HG02884 (cell line): ENCODE measurements at regions not wholly inside any gene's neighbourhood (a gene's known extent, or its start where the extent isn't known, plus 50 kb on each side); places are given as distances from the start of the nearest gene placed in this dataset.

Experiments used
- ATAC-seq: cut with Tn5 transposase; IDR thresholded peaks from one replicate; pipeline ENCODE4 v1.9.1; 2021; ENCODE audit warnings: mild to moderate bottlenecking, moderate library complexity; ENCODE audit not compliant: unreplicated experiment

DNA sequence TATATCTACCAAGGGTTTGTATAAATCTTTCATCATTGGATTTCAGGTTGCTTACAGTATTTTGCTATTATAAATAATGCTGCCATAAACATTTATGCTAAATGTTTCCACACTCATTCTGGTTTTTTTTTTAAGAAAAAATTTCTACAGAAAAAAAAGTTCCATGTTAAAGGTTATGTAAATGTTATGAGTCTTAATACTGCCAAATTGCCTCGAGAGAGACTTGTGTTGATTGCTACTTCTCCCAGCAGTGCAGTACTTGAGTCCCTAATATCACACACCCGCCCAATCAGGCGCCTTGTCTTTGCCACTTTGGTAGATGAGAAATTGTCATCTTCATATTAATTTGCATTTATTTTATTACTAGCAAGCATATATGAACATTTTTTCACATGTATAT lies 96.7 kb upstream of the TMEM26 start:
- no peak for ATAC-seq

DNA sequence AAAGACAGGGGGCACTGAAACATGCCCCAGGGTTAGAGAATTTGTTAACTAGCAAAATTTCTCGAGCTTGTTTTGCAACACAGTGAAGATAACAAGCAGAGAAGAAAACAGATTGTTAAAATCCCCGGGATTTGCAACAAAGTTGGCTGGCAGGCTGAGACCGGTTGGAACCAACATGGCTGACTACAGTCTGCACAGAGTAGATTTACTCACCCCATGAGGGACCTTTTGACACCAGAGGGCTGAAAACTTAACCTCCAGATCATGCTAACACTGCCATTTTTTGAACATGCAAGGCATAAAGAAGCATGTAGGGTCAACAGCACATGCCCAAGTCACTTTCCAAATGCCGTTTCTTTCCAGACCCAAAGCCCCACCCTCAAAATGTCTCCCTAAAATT lies 95.2 kb upstream of the TMEM26 start:
- no peak for ATAC-seq

DNA sequence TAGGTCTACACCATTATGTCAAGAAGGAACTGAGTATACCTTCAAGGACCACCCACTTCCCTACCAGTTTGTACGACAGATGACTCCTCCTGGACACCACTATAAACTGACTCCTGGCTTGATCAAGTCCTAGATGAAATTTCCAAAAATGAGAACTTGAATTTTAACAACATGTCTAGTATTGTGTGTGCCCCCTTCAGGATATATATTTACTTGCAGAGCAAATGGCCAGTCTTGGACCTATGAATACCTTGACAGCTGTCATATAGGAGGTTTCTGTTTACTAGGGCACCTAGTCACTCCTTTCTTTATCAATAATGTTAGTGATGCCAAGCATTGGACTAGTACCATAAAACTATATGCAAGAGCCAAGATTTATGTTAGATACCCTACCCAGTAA lies 94.1 kb upstream of the TMEM26 start:
- no peak for ATAC-seq

GRCh38 chr10:61545170-61545569 lies 92.0 kb upstream of the TMEM26 start:
- ATAC-seq = no peak

DNA sequence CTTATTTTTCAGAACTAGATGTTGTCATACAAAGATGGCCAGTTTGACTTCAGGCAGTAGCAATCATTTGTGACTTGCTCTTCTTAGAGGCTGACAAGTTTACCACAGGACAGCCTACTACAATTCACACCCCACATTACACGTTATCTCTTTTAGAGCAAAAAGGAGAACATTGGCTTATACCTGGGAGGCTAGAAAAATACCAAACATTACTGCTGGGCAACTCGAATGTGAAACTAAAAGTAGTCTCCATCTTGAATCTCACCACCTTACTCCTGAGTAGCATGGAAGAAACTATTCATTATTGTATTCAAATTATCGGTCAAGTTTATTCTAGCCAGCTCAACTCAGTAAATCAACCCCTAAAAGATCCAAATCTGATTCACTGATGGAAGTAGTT lies 90.7 kb upstream of the TMEM26 start:
- no peak for ATAC-seq

GRCh38 chr10:61542596-61542995 lies 89.4 kb upstream of the TMEM26 start:
- ATAC-seq = no peak

DNA sequence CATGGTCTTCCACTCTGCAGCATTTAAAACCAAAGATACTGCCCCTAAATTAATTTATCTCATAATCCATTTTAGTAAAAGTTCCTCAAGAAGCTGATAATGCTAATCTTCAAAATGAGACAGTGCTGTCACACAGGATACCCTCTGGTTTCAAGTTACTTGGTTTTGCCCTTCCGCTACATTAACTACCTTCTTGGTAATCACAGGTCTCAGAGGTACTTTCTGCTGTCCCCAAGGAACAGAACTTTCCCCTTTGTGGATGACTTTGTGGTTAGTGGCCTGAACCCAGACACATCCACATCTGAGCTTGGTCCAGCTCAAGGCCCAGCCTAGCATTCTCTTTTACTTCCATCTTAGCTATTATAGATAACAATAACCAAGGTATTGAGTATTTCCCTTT lies 88.8 kb upstream of the TMEM26 start:
- ATAC-seq = no peak

GRCh38 chr10:61539876-61540275 lies 86.7 kb upstream of the TMEM26 start:
- ATAC-seq = no peak

DNA sequence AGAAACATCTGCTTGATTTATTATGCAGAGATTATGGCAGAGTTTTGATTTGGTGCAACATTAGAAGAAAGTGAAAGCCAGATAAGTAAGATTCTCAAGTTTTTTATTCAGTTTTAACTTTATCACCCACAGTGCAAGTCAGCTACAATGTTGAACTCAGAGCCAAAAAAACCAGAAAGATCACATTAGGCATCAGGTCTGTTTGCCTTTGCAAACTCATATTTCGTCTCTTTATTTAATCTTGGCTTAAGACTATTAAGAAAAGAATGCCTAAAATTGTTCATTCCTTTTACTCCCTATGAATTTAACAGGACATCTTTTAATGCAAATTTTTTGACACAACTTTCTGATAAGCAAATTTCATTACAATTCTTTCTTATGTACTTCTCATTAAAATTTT lies 76.0 kb upstream of the TMEM26 start:
- ATAC-seq = no peak

DNA sequence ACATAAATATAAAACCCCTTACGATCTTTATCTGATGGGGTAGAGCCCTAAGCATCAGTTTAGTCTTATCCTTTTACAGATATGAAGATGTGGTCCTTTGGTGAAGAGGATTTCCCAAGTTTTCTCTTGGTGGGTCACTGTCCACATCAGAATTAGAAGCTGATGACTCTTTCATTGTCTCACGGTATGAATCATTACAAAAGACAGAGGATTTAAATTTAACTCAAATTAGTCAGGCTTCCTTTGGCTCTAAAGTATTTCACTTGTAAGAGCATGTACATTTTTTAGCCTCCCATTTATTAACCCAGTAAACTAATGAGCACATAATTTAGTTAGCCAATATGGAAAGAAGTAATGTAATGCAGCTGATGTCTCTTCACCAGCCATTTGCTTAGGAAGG lies 49.9 kb upstream of the TMEM26 start:
- no peak for ATAC-seq
